ENCODE measurements at regions not wholly inside any gene's neighbourhood (a gene's known extent, or its start where the extent isn't known, plus 50 kb on each side); places are given as distances from the start of the nearest gene placed in this dataset.

DNA sequence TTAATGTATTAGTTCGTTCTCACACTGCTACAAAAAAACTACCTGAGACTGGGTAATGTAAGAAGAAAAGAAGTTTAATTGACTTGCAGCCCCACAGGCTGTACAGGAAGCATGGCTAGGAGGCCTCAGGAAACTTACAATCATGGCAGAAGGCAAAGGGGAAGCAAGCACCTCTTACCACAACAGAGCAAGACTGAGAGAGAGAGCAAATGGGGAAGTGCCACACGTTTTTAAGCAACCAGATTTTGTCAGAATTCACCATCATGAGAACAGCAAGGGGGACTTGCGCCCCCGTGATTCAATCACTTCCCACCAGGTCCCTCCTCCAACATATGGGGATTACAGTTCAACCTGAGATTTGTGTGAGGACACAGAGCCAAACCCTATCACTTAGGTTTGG, 70.8 kb upstream of the SRSF6 start:
- peaks cover 20% of the 10 kb centered on the region for H3K36me3 Mint-ChIP-seq (ENCODE audit: low read depth)
- H3K9me3 Mint-ChIP-seq, result peaks cover 94% of the 10 kb centered on the region
- no peaks in the 10 kb centered on the region for H3K4me1 Mint-ChIP-seq
- Histone ChIP-seq H3K27ac (ENCODE audit: low read depth) (no peak overlapping the region), H3K36me3 (ENCODE audit: insufficient read depth) (no peaks in the 10 kb centered on the region; the same call in 1 of the 2 replicates), H2AFZ (no peak overlapping the region), H3K27me3 (ENCODE audit: insufficient read depth) (no peaks in the 10 kb centered on the region), H3F3A (replicated peaks; ENCODE audit: low read depth) (no peaks in the 10 kb centered on the region), H3K4me2 (no peak overlapping the region), H3K9me2 (ENCODE audit: insufficient read depth) (no peaks in the 10 kb centered on the region), H3K79me2 (replicated peaks; ENCODE audit: insufficient read depth) (no peaks in the 10 kb centered on the region), H4K20me1 (replicated peaks; ENCODE audit: insufficient read depth) (no peaks in the 10 kb centered on the region), H3K4me3 (no peak overlapping the region), H3K4me1 (ENCODE audit: insufficient read depth) (no peaks in the 10 kb centered on the region)
- H3K4me3 Mint-ChIP-seq, result no peak overlapping the region
- no peak overlapping the region for H3K27ac Mint-ChIP-seq
- H3K27me3 Mint-ChIP-seq (ENCODE audit: insufficient read depth, low read depth, poor library complexity), result peaks cover 3% of the 10 kb centered on the region
- ATAC-seq, result no peak
- no peak for DNase-seq (ENCODE audit: low spot score)
- TF ChIP-seq EZH2phosphoT487 (IDR thresholded peaks at IDR 0.05; ENCODE audit: unreplicated experiment), result no peak
- TF ChIP-seq ZNF114 (CRISPR knock-in tag; IDR thresholded peaks at IDR 0.05), result no peak
- TF ChIP-seq, protein P1, sequence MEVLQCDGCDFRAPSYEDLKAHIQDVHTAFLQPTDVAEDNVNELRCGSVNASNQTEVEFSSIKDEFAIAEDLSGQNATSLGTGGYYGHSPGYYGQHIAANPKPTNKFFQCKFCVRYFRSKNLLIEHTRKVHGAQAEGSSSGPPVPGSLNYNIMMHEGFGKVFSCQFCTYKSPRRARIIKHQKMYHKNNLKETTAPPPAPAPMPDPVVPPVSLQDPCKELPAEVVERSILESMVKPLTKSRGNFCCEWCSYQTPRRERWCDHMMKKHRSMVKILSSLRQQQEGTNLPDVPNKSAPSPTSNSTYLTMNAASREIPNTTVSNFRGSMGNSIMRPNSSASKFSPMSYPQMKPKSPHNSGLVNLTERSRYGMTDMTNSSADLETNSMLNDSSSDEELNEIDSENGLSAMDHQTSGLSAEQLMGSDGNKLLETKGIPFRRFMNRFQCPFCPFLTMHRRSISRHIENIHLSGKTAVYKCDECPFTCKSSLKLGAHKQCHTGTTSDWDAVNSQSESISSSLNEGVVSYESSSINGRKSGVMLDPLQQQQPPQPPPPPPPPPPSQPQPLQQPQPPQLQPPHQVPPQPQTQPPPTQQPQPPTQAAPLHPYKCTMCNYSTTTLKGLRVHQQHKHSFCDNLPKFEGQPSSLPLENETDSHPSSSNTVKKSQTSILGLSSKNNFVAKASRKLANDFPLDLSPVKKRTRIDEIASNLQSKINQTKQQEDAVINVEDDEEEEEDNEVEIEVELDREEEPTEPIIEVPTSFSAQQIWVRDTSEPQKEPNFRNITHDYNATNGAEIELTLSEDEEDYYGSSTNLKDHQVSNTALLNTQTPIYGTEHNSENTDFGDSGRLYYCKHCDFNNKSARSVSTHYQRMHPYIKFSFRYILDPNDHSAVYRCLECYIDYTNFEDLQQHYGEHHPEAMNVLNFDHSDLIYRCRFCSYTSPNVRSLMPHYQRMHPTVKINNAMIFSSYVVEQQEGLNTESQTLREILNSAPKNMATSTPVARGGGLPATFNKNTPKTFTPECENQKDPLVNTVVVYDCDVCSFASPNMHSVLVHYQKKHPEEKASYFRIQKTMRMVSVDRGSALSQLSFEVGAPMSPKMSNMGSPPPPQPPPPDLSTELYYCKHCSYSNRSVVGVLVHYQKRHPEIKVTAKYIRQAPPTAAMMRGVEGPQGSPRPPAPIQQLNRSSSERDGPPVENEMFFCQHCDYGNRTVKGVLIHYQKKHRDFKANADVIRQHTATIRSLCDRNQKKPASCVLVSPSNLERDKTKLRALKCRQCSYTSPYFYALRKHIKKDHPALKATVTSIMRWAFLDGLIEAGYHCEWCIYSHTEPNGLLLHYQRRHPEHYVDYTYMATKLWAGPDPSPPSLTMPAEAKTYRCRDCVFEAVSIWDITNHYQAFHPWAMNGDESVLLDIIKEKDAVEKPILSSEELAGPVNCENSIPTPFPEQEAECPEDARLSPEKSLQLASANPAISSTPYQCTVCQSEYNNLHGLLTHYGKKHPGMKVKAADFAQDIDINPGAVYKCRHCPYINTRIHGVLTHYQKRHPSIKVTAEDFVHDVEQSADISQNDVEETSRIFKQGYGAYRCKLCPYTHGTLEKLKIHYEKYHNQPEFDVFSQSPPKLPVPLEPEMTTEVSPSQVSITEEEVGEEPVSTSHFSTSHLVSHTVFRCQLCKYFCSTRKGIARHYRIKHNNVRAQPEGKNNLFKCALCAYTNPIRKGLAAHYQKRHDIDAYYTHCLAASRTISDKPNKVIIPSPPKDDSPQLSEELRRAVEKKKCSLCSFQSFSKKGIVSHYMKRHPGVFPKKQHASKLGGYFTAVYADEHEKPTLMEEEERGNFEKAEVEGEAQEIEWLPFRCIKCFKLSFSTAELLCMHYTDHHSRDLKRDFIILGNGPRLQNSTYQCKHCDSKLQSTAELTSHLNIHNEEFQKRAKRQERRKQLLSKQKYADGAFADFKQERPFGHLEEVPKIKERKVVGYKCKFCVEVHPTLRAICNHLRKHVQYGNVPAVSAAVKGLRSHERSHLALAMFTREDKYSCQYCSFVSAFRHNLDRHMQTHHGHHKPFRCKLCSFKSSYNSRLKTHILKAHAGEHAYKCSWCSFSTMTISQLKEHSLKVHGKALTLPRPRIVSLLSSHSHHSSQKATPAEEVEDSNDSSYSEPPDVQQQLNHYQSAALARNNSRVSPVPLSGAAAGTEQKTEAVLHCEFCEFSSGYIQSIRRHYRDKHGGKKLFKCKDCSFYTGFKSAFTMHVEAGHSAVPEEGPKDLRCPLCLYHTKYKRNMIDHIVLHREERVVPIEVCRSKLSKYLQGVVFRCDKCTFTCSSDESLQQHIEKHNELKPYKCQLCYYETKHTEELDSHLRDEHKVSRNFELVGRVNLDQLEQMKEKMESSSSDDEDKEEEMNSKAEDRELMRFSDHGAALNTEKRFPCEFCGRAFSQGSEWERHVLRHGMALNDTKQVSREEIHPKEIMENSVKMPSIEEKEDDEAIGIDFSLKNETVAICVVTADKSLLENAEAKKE (CRISPR knock-in tag; IDR thresholded peaks at IDR 0.05), result no peak
- no peak for TF ChIP-seq ZNF331 (CRISPR knock-in tag; IDR thresholded peaks at IDR 0.05; ENCODE audit: low read depth)
- no peak for TF ChIP-seq STAT1 (IDR thresholded peaks at IDR 0.05; ENCODE audit: unreplicated experiment)
- no peak for TF ChIP-seq NANOG (IDR thresholded peaks at IDR 0.05; ENCODE audit: borderline replicate concordance)
- TF ChIP-seq, protein P2, sequence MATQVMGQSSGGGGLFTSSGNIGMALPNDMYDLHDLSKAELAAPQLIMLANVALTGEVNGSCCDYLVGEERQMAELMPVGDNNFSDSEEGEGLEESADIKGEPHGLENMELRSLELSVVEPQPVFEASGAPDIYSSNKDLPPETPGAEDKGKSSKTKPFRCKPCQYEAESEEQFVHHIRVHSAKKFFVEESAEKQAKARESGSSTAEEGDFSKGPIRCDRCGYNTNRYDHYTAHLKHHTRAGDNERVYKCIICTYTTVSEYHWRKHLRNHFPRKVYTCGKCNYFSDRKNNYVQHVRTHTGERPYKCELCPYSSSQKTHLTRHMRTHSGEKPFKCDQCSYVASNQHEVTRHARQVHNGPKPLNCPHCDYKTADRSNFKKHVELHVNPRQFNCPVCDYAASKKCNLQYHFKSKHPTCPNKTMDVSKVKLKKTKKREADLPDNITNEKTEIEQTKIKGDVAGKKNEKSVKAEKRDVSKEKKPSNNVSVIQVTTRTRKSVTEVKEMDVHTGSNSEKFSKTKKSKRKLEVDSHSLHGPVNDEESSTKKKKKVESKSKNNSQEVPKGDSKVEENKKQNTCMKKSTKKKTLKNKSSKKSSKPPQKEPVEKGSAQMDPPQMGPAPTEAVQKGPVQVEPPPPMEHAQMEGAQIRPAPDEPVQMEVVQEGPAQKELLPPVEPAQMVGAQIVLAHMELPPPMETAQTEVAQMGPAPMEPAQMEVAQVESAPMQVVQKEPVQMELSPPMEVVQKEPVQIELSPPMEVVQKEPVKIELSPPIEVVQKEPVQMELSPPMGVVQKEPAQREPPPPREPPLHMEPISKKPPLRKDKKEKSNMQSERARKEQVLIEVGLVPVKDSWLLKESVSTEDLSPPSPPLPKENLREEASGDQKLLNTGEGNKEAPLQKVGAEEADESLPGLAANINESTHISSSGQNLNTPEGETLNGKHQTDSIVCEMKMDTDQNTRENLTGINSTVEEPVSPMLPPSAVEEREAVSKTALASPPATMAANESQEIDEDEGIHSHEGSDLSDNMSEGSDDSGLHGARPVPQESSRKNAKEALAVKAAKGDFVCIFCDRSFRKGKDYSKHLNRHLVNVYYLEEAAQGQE (IDR thresholded peaks at IDR 0.05; ENCODE audit: unreplicated experiment), result no peak
- TF ChIP-seq EZH2 (IDR thresholded peaks at IDR 0.05; ENCODE audit: low read depth, unreplicated experiment), result no peak
- TF ChIP-seq, protein P3, sequence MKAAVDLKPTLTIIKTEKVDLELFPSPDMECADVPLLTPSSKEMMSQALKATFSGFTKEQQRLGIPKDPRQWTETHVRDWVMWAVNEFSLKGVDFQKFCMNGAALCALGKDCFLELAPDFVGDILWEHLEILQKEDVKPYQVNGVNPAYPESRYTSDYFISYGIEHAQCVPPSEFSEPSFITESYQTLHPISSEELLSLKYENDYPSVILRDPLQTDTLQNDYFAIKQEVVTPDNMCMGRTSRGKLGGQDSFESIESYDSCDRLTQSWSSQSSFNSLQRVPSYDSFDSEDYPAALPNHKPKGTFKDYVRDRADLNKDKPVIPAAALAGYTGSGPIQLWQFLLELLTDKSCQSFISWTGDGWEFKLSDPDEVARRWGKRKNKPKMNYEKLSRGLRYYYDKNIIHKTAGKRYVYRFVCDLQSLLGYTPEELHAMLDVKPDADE (IDR thresholded peaks at IDR 0.05), result no peak
- TF ChIP-seq, protein P4, sequence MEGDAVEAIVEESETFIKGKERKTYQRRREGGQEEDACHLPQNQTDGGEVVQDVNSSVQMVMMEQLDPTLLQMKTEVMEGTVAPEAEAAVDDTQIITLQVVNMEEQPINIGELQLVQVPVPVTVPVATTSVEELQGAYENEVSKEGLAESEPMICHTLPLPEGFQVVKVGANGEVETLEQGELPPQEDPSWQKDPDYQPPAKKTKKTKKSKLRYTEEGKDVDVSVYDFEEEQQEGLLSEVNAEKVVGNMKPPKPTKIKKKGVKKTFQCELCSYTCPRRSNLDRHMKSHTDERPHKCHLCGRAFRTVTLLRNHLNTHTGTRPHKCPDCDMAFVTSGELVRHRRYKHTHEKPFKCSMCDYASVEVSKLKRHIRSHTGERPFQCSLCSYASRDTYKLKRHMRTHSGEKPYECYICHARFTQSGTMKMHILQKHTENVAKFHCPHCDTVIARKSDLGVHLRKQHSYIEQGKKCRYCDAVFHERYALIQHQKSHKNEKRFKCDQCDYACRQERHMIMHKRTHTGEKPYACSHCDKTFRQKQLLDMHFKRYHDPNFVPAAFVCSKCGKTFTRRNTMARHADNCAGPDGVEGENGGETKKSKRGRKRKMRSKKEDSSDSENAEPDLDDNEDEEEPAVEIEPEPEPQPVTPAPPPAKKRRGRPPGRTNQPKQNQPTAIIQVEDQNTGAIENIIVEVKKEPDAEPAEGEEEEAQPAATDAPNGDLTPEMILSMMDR (conservative IDR thresholded peaks at IDR 0.05; ENCODE audit: low read depth in 2 of 2), result no peak
- no peak for TF ChIP-seq POLR2AphosphoS5 (IDR thresholded peaks at IDR 0.05; ENCODE audit: low read depth)
- TF ChIP-seq JUNB (IDR thresholded peaks at IDR 0.05; ENCODE audit: unreplicated experiment), result no peak
- TF ChIP-seq CREB1 (CRISPR knock-in tag; IDR thresholded peaks at IDR 0.05; ENCODE audit: low read depth), result no peak

All from GM23338 (cell line).